HL-60 (cell line): ENCODE measurements at regions not wholly inside any gene's neighbourhood (a gene's known extent, or its start where the extent isn't known, plus 50 kb on each side); places are given as distances from the start of the nearest gene placed in this dataset.

Experiments used
- DNase-seq, 2 experiments: peaks; one replicate each; pipeline ENCODE4 v3.0.0-alpha.2; 2010 to 2020; ENCODE audit warnings: low read depth in 1 of 2, low spot score in 1 of 2
- H3K27ac ChIP-seq: fragments of 250-450 bp; sonication (Bioruptor Pico); replicated peaks from 2 replicates; pipeline ENCODE4 v1.5.1; 2020; ENCODE audit warnings: mild to moderate bottlenecking, moderate library complexity
- H3K27me3 ChIP-seq: fragments of 250-450 bp; sonication (Bioruptor Pico); 2 replicates; pipeline ENCODE4 v1.5.1; 2021; ENCODE audit warnings: mild to moderate bottlenecking, moderate library complexity; ENCODE audit not compliant: insufficient read depth, poor library complexity, severe bottlenecking
- H3K4me3 ChIP-seq: replicated peaks from 2 replicates; pipeline ENCODE4 v1.5.1; 2011; ENCODE audit warnings: mild to moderate bottlenecking, control low read depth, low read length; ENCODE audit not compliant: insufficient read depth
- GABPA ChIP-seq: IDR thresholded peaks from 2 replicates; pipeline ENCODE4 v1.6.1; 2012; ENCODE audit warnings: low read depth
- POLR2AphosphoS5 ChIP-seq: IDR thresholded peaks from 2 replicates; pipeline ENCODE4 v1.6.1; 2012; ENCODE audit warnings: low read depth
- REST ChIP-seq: IDR thresholded peaks from 2 replicates; pipeline ENCODE4 v1.6.1; 2012; ENCODE audit warnings: low read depth; ENCODE audit not compliant: insufficient replicate concordance
- SPI1 ChIP-seq: IDR thresholded peaks from 2 replicates; pipeline ENCODE4 v1.6.1; 2012; ENCODE audit warnings: low read depth, mild to moderate bottlenecking, borderline replicate concordance
- TF ChIP-seq, protein P1 (sequence below): IDR thresholded peaks from one replicate; pipeline ENCODE4 v1.5.1; 2011; ENCODE audit warnings: low read length, control low read depth, inconsistent platforms; ENCODE audit not compliant: insufficient read depth

DNA sequence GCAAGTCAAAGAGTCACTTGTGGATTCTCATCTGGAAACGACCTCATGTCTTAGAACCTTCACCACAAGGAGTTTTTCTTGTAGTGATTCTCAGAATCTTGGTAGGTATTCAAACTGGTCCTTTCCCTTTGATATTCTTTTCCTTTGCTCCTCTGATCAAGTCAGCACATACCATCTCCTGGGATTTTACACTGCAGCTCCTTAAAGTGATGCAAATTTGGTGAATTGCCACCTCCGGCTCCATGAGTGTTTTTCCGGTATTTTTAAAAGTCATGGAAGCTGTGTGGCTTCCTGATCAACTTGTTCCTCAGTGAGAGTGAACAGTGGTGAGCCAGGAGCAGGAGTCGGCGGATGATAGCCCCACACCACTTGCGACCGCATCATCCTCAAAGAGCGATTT, 182.1 kb upstream of the DAB1 start:
- TF ChIP-seq SPI1 = no peak
- no peak for TF ChIP-seq POLR2AphosphoS5
- TF ChIP-seq, protein P1, sequence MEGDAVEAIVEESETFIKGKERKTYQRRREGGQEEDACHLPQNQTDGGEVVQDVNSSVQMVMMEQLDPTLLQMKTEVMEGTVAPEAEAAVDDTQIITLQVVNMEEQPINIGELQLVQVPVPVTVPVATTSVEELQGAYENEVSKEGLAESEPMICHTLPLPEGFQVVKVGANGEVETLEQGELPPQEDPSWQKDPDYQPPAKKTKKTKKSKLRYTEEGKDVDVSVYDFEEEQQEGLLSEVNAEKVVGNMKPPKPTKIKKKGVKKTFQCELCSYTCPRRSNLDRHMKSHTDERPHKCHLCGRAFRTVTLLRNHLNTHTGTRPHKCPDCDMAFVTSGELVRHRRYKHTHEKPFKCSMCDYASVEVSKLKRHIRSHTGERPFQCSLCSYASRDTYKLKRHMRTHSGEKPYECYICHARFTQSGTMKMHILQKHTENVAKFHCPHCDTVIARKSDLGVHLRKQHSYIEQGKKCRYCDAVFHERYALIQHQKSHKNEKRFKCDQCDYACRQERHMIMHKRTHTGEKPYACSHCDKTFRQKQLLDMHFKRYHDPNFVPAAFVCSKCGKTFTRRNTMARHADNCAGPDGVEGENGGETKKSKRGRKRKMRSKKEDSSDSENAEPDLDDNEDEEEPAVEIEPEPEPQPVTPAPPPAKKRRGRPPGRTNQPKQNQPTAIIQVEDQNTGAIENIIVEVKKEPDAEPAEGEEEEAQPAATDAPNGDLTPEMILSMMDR = no peak
- TF ChIP-seq GABPA = no peak
- no peak for TF ChIP-seq REST
- DNase-seq = no peak
- Histone ChIP-seq H3K4me3 (no peak overlapping the region), H3K27ac (no peak overlapping the region), H3K27me3 (no peaks in the 10 kb centered on the region)

GRCh38 chr1:57603696-57604095, 179.8 kb upstream of the DAB1 start:
- H3K27ac ChIP-seq = no peak overlapping the region
- no peak overlapping the region for H3K4me3 ChIP-seq
- TF ChIP-seq POLR2AphosphoS5 (no peak), REST (no peak), GABPA (no peak), SPI1 (no peak)
- TF ChIP-seq, protein P1 = no peak
- DNase-seq = no peak
- H3K27me3 ChIP-seq = peaks cover 2% of the 10 kb centered on the region

- Histone ChIP-seq H3K4me3 (no peak overlapping the region), H3K27ac (no peak overlapping the region), H3K27me3 (peaks cover 2% of the 10 kb centered on the region)
- no peak for DNase-seq
- TF ChIP-seq GABPA (no peak), POLR2AphosphoS5 (no peak), REST (no peak), SPI1 (no peak)
- TF ChIP-seq, protein P1 = no peak
Observed at GRCh38 chr1:57600424-57600823, 176.6 kb upstream of the DAB1 start.
